Heart right ventricle (tissue), 16 donors: ENCODE measurements at regions not wholly inside any gene's neighbourhood (a gene's known extent, or its start where the extent isn't known, plus 50 kb on each side); places are given as distances from the start of the nearest gene placed in this dataset.

Experiments used
- ATAC-seq, 8 donors: fragments of 200-7000 bp; cut with Tn5 transposase; one replicate each; pipeline ENCODE4 v1.9.1; 2020; ENCODE audit warnings: mild to moderate bottlenecking in 8 of 8, moderate library complexity in 8 of 8, moderate number of reproducible peaks in 1 of 8
- DNase-seq, 2 donors: peaks; one replicate each; pipeline ENCODE4 v3.0.0-alpha.2; 2020
- H3K27ac ChIP-seq, 10 donors: fragments of 200-600 bp; sonication (generic) in 2 of 10; one replicate each; pipeline versions ENCODE4 v1.5.0 to v1.8.0; 2020 to 2022; ENCODE audit warnings: mild to moderate bottlenecking in 3 of 10
- H3K27me3 ChIP-seq, 7 donors: fragments of 200-600 bp; one replicate each; pipeline ENCODE4 v1.8.0; 2021 to 2022; ENCODE audit warnings: mild to moderate bottlenecking in 2 of 7
- H3K36me3 ChIP-seq, 9 donors: fragments of 200-600 bp; sonication (generic) in 1 of 9; one replicate each; pipeline versions ENCODE4 v1.5.0 to v1.8.0; 2020 to 2022; ENCODE audit warnings: mild to moderate bottlenecking in 2 of 9
- H3K4me1 ChIP-seq, 9 donors: fragments of 200-600 bp; sonication (generic) in 1 of 9; one replicate each; pipeline versions ENCODE4 v1.5.0 to v1.8.0; 2020 to 2022; ENCODE audit warnings: mild to moderate bottlenecking in 4 of 9
- H3K4me3 ChIP-seq, 10 donors: fragments of 200-600 bp; sonication (generic) in 2 of 10; one replicate each; pipeline versions ENCODE4 v1.5.0 to v1.8.0; 2020 to 2022; ENCODE audit warnings: mild to moderate bottlenecking in 7 of 10, moderate library complexity in 2 of 10
- H3K9me3 ChIP-seq, 11 donors: fragments of 200-600 bp in 10 of 11; sonication (generic) in 2 of 11; one replicate each; pipeline versions ENCODE4 v1.5.0 to v1.8.0; 2013 to 2022; ENCODE audit warnings: mild to moderate bottlenecking in 2 of 11, control low read depth in 1 of 11, moderate library complexity in 1 of 11
- CTCF ChIP-seq, 9 donors: fragments of 200-600 bp; sonication (generic) in 2 of 9; IDR thresholded peaks; one replicate each; pipeline versions ENCODE4 v1.5.0 to v1.8.0; 2021 to 2022; ENCODE audit warnings: antibody characterized with exemption in 9 of 9, mild to moderate bottlenecking in 5 of 9, moderate library complexity in 1 of 9
- WGBS, 2 donors: extraction: QIAGEN DNeasy Blood & Tissue Kit; methylation state at CpG; one replicate each; pipeline ENCODE4 v1.1.7; 2013; ENCODE audit warnings: inconsistent platforms in 1 of 2; 5-methylcytosine and 5-hydroxymethylcytosine counted together
- intact Hi-C, 10 donors: fragments of 100-400 bp; cut with DNase I; formaldehyde crosslinking; loops; one replicate each; pipeline versions ENCODE4 v1.11.1 to v1.14.2; 2022
- donor health status: Arrhythmogenic right ventricular cardiomyopathy.
- donor health status: ischemic (EF 13 %, LVEDD 7.1; RV severe dilation, severe dysfunction).
- donor health status: healthy with polysubstance abuse.
- donor health status: DM: no; HTN: yes; CAD: no.
- donor health status: DM: no; HTN: no; CAD: no.
- donor health status: ischemic (EF 25% LVEDD 6.9; RV normal size, moderate dysfunction).
- donor health status: ischemic (EF 25% LVEDD 5.7; RV mildly dilated, moderate dysfunction).
- donor health status: healthy.
- donor health status: DM: yes; HTN: yes; CAD: no.
- donor health status: Ischemic cardiomyopathy.
- donor health status: ischemic (EF 35%, LVEDD 5.7; RV mildly dilated, moderate dysfunction).
- donor health status: nonischemic (EF 11% LVEDD 7.7; RV severe dilation, severe dysfunction).
- donor health status: DM: yes; HTN: yes; CAD: no.
- donor health status: PGD.
- donor health status: ischemic (EF 29% LVEDD 5.4; RV normal size, mild dysfunction).
- donor health status: nonischemic (EF 23%, LVEDD 6.1; RV moderate dilation, normal function).

GRCh38 chrX:45731448-45731847 is 530.8 kb upstream of the DIPK2B start:
- WGBS, 2 donors = 89 to 93% methylated on average over 10 of the region's 10 CpGs
- ATAC-seq (no peak), DNase-seq (no peak)
- no peak for TF ChIP-seq CTCF (IDR thresholded peaks at IDR 0.05)
- Histone ChIP-seq H3K27me3 (peaks cover 0 to 75% (median 0%) of the 10 kb centered on the region in 7 donors), H3K27ac (no peak overlapping the region), H3K9me3 (no peaks in the 10 kb centered on the region), H3K36me3 (no peaks in the 10 kb centered on the region), H3K4me1 (no peaks in the 10 kb centered on the region), H3K4me3 (no peak overlapping the region)
- intact Hi-C loops = no loop called here

GRCh38 chrX:45727761-45728160 is 527.1 kb upstream of the DIPK2B start:
- no peaks in the 10 kb centered on the region for H3K36me3 ChIP-seq
- intact Hi-C loops = no loop called here
- no peaks in the 10 kb centered on the region for H3K9me3 ChIP-seq
- H3K4me1 ChIP-seq = no peaks in the 10 kb centered on the region
- DNase-seq = no peak
- no peak overlapping the region for H3K27ac ChIP-seq
- TF ChIP-seq CTCF (IDR thresholded peaks at IDR 0.05) = no peak
- WGBS, 2 donors = 65% methylated on average over 1 of the region's 1 CpG
- peaks cover 0 to 65% (median 0%) of the 10 kb centered on the region in 7 donors for H3K27me3 ChIP-seq
- no peak overlapping the region for H3K4me3 ChIP-seq
- no peak for ATAC-seq

- DNase-seq (no peak), ATAC-seq (no peak)
- no peak for TF ChIP-seq CTCF (IDR thresholded peaks at IDR 0.05)
- intact Hi-C loops = no loop called here
- Histone ChIP-seq H3K27me3 (peaks cover 0 to 42% (median 0%) of the 10 kb centered on the region in 7 donors), H3K9me3 (no peaks in the 10 kb centered on the region), H3K4me3 (no peak overlapping the region), H3K4me1 (no peaks in the 10 kb centered on the region), H3K36me3 (no peaks in the 10 kb centered on the region), H3K27ac (no peak overlapping the region)
- 72 to 77% methylated on average over 3 of the region's 3 CpGs for WGBS, 2 donors
Measured at GRCh38 chrX:45722471-45722870, 521.8 kb upstream of the DIPK2B start.

- TF ChIP-seq CTCF (IDR thresholded peaks at IDR 0.05) = no peak
- ATAC-seq (no peak), DNase-seq (no peak)
- peaks cover 0 to 14% (median 0%) of the 10 kb centered on the region in 9 donors for H3K4me1 ChIP-seq
- H3K4me3 ChIP-seq = no peak overlapping the region
- WGBS, 2 donors = 82 to 89% methylated on average over 4 of the region's 4 CpGs
- intact Hi-C loops = no loop called here
- H3K36me3 ChIP-seq = no peaks in the 10 kb centered on the region
- H3K27ac ChIP-seq = no peak overlapping the region
- H3K27me3 ChIP-seq = peaks cover 0 to 36% (median 0%) of the 10 kb centered on the region in 7 donors
- no peaks in the 10 kb centered on the region for H3K9me3 ChIP-seq
Measured at GRCh38 chrX:45719751-45720501, 519.2 kb upstream of the DIPK2B start.
